ENCODE measurements at regions not wholly inside any gene's neighbourhood (a gene's known extent, or its start where the extent isn't known, plus 50 kb on each side); places are given as distances from the start of the nearest gene placed in this dataset.
"Not testable (repeated sequence)": the region's sequence is repeated elsewhere in the genome, so short reads cannot be mapped to it uniquely, and the experiment has no call there.

- intact Hi-C loops (cut with DNase I) = no loop called here
- no peak for DNase-seq
These were observed 293.4 kb downstream of the CD109 start for GRCh38 chr6:73989428-73989827.

DNA sequence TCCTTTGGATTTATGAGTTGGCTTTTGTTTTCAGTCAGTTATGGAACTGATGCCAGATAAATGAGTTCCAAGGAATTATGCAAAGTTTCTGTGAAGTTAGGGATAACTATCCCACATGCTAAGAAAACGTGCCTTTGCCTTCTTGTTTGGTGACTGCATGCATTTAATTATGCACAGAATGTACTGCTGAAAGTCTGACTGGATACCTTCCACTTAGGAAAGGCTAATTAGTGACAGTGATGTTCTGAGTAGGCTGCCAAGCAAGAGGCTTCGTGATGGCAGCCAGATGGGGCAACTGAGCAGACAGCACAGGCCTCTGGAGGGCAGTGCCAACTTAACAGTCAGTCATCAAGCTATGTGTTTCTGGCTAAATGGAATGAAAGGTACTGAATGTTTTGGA, 289.9 kb downstream of the CD109 start:
- peak in 6 of 10 donors; percentile 14 to 88 (median 58) for DNase-seq
- intact Hi-C loops (cut with DNase I) = no loop called here

- intact Hi-C loops (cut with DNase I) = no loop called here
- no peak for DNase-seq
These were observed 288.7 kb downstream of the CD109 start for GRCh38 chr6:73984571-73985210.

GRCh38 chr6:73983367-73983766, 287.4 kb downstream of the CD109 start:
- DNase-seq = no peak
- intact Hi-C loops (cut with DNase I) = no loop called here

GRCh38 chr6:73980096-73980495, 284.1 kb downstream of the CD109 start:
- intact Hi-C loops (cut with DNase I) = no loop called here
- no peak for DNase-seq

- DNase-seq = no peak
- intact Hi-C loops (cut with DNase I) = no loop called here
These were observed 282.3 kb downstream of the CD109 start for GRCh38 chr6:73978330-73978729.

GRCh38 chr6:73972518-73972917, 276.5 kb downstream of the CD109 start:
- peak in 1 of 10 donors; percentile 55 for DNase-seq
- intact Hi-C loops (cut with DNase I) = not testable (repeated sequence)

- no peak for DNase-seq
- intact Hi-C loops (cut with DNase I) = loop anchor here (5.0 kb wide), 1 partner anchor 1237 kb away; the partner anchor contains the start of gene COL12A1
These were observed 274.3 kb downstream of the CD109 start for GRCh38 chr6:73969971-73970970.

- intact Hi-C loops (cut with DNase I) = loop anchor here (5.0 kb wide), 1 partner anchor 1239 kb away; the partner anchor contains the start of gene COL12A1
- DNase-seq = no peak
These were observed 272.3 kb downstream of the CD109 start for GRCh38 chr6:73968221-73968757.

- DNase-seq = no peak
- intact Hi-C loops (cut with DNase I) = loop anchor here (5.0 kb wide), 1 partner anchor 1242 kb away; the partner anchor contains the start of gene COL12A1
These were observed 269.6 kb downstream of the CD109 start for GRCh38 chr6:73965539-73966029.

GRCh38 chr6:73964241-73964854, 268.3 kb downstream of the CD109 start:
- intact Hi-C loops (cut with DNase I) = no loop called here
- no peak for DNase-seq

DNA sequence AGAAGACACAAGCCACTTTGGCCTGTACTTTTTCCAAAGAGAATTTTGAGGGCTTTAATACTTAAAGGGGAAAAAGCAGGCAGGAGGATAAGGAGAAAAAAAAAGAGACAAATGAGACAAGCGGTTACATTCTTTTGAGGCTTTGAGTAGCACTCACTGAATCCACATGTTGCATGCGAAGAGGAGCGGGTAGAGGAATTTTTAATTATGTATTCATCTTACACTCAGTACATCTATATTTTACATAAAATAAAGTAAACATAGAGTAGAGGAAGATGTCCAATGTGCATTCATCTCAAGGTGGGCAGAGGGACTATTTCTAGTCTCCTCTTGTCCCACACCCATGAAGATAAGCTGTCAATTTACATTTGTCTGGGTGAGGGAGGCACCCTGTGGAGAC, 266.9 kb downstream of the CD109 start:
- intact Hi-C loops (cut with DNase I) = no loop called here
- DNase-seq = no peak

DNA sequence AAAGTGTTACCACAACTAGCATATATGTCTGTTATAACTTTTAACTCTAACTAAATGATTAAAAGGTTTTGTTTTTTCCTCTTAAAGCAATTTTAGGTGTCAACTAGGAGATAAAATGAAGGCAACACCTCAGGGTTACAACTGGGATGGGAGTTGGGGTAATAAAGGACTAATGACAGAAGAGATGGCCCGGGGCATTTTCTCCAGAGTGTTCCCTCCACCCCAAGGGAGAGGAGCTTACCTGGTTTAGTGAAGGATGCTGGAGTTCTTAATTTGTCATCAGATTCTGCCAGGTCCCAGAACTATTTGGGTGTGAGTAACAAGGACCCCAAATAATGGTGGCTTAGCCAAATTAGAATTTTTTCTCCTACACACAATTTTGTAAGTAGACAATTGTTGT, 260.3 kb downstream of the CD109 start:
- intact Hi-C loops (cut with DNase I) = no loop called here
- DNase-seq = no peak

- no peak for DNase-seq
- intact Hi-C loops (cut with DNase I) = no loop called here
These were observed 259.8 kb downstream of the CD109 start for GRCh38 chr6:73955800-73956199.

GRCh38 chr6:73954881-73955280, 258.9 kb downstream of the CD109 start:
- intact Hi-C loops (cut with DNase I) = no loop called here
- DNase-seq = no peak

DNA sequence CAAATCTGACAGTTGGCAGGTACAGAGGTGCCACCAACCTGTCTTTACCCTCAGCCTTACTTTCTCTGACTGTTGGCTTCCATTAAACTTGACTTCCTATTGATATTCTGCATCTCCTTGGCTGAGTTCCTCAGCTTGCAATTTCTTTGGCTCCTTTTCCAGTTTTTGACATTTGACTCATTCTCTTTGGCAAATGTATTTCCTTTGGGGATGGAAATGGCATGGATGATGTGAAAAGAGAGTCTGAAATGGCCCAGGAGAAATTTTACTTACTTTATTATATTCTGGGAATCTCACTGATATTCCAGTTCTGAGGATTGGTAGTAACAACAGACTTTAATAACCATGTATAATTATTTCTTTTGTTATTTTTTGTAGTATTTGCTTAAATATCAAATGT, 255.2 kb downstream of the CD109 start:
- intact Hi-C loops (cut with DNase I) = no loop called here
- no peak for DNase-seq

DNA sequence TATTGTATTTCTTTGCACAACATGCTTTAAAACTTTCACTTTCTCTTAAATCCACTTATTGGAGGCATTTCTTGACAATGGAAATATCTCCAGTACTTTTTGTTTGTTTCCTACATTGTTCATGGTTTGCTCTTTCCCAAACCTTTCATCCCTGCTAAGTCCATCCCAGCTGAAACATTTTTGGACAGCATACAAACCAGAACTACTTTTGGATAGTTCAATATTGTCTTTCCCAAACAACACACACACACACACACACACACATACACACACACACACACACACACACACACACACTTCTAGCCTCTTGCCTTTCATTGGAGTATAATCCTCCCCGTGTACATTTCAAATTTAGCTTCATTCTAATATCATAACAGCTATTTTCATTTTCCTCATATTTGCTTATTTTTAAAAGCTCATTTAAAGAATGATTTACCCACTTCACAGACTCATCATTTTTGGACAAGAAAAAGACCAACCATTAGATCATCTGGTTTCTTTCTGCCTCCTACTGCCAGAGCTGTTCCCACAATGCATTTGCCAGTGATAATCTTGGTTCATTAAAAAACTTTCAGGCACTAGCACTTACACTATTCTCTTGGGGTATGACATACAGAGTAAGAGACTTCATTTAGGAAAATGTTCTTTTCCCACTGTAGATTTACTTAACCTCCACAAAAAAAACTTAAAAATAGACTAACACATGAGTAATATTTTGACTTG, 248.1 kb downstream of the CD109 start:
- intact Hi-C loops (cut with DNase I) = no loop called here
- no peak for DNase-seq

DNA sequence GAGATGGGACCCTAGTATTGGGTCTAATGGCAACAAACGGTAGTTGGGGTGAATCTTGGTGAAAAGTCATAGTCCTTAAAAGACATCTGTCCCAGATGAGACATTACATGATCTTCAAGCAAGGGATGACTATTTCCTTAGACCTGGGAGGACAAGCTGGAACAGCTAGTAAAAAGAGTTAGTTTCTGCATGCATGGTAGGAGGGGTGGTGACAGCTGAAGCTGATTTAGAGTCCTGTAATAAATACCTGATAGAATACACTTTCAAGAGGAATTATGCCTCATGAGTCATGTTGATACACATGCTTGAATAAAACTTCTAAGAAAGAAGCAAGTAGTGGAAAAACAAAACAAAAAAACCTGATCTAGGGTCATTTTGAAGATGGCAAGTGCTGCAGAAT, 247.4 kb downstream of the CD109 start:
- DNase-seq = no peak
- intact Hi-C loops (cut with DNase I) = no loop called here

- intact Hi-C loops (cut with DNase I) = no loop called here
These were observed 246.7 kb downstream of the CD109 start for GRCh38 chr6:73942592-73943186.

GRCh38 chr6:73941892-73942291, 245.9 kb downstream of the CD109 start:
- intact Hi-C loops (cut with DNase I) = no loop called here
- no peak for DNase-seq

More at GRCh38 chr6:73942592-73943186, 246.7 kb downstream of the CD109 start:
- DNase-seq = no peak
